Endodermal cell (in vitro differentiated cells): ENCODE measurements at regions not wholly inside any gene's neighbourhood (a gene's known extent, or its start where the extent isn't known, plus 50 kb on each side); places are given as distances from the start of the nearest gene placed in this dataset.

ENCODE experiments used
- DNase-seq: peaks from one replicate; pipeline ENCODE4 v3.0.0-alpha.2; 2017
- H3K27ac ChIP-seq: 2 replicates; pipeline ENCODE4 v1.5.1; 2013; ENCODE audit warnings: mild to moderate bottlenecking, low read depth, low read length, moderate library complexity
- H3K27me3 ChIP-seq: 2 replicates; pipeline ENCODE4 v1.6.1; 2013; ENCODE audit warnings: mild to moderate bottlenecking, low read length, moderate library complexity; ENCODE audit not compliant: insufficient read depth, control insufficient read depth, poor library complexity, severe bottlenecking
- H3K36me3 ChIP-seq: 2 replicates; pipeline ENCODE4 v1.7.0; 2013; ENCODE audit warnings: mild to moderate bottlenecking, low read length, moderate library complexity; ENCODE audit not compliant: control insufficient read depth, insufficient read depth
- H3K4me1 ChIP-seq: one replicate; pipeline ENCODE4 v1.7.0; 2013; ENCODE audit warnings: low read length; ENCODE audit not compliant: control insufficient read depth, insufficient read depth
- H3K4me3 ChIP-seq: 2 replicates; pipeline ENCODE4 v1.5.1; 2013; ENCODE audit warnings: mild to moderate bottlenecking, low read length, moderate library complexity
- H3K9ac ChIP-seq: 2 replicates; pipeline ENCODE4 v1.6.1; 2013; ENCODE audit warnings: mild to moderate bottlenecking, low read length, moderate library complexity; ENCODE audit not compliant: poor library complexity, severe bottlenecking; ENCODE audit errors: extremely low read depth
- H3K9me3 ChIP-seq: 2 replicates; pipeline ENCODE4 v1.6.1; 2013; ENCODE audit warnings: mild to moderate bottlenecking, low read length, moderate library complexity; ENCODE audit not compliant: control insufficient read depth
- H3K27ac Mint-ChIP-seq: 2 replicates; pipeline ENCODE4 v1.8.0; 2020; ENCODE audit warnings: mixed read lengths
- H3K27me3 Mint-ChIP-seq: 2 replicates; pipeline ENCODE4 v1.8.0; 2021; ENCODE audit warnings: mild to moderate bottlenecking, mixed read lengths; ENCODE audit not compliant: insufficient read depth
- H3K36me3 Mint-ChIP-seq: 2 replicates; pipeline ENCODE4 v1.8.0; 2020; ENCODE audit warnings: low read depth, mixed read lengths
- H3K4me1 Mint-ChIP-seq: 2 replicates; pipeline ENCODE4 v1.8.0; 2020; ENCODE audit warnings: mixed read lengths
- H3K4me3 Mint-ChIP-seq: 2 replicates; pipeline ENCODE4 v1.8.0; 2020; ENCODE audit warnings: mild to moderate bottlenecking, moderate library complexity, mixed read lengths
- H3K9me3 Mint-ChIP-seq: 2 replicates; pipeline ENCODE4 v1.8.0; 2020; ENCODE audit warnings: mild to moderate bottlenecking, mixed read lengths
- WGBS, 2 experiments: methylation state at CpG; one replicate each; pipeline versions ENCODE4 v1.1.5 to v1.1.7; 2013; ENCODE audit warnings: missing lambda C conversion rate in 2 of 2, mixed read lengths in 1 of 2; ENCODE audit not compliant: insufficient coverage in 1 of 2, insufficient read length in 1 of 2; 5-methylcytosine and 5-hydroxymethylcytosine counted together
- TF ChIP-seq, protein P1 (sequence below): fragments of 200-600 bp; sonication (generic); conservative IDR thresholded peaks from 2 replicates; pipeline ENCODE4 v1.5.0; 2021; ENCODE audit warnings: antibody characterized with exemption, mild to moderate bottlenecking

DNA sequence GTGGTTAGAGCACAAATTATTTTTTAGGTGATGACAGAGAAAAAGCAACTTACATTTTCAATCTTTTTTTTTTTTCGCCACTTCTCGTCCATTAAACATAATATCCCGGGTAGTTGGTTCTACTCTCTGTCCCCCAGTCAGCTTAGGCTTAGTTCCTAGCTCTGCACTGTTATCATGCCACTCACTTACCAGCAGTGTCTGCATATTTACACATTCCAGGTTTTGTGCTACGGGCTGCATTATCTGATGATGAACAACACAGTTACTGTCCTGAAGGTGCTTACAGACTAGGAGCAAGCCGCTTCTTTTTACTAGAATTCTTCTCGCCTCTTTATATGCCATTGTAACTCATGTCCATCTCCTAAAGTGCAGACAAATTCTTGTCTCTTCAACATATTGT, 121.8 kb upstream of the NPVF start:
- Mint-ChIP-seq H3K36me3 (no peaks in the 10 kb centered on the region), H3K4me3 (no peak overlapping the region), H3K9me3 (no peaks in the 10 kb centered on the region), H3K4me1 (peaks cover 4% of the 10 kb centered on the region), H3K27me3 (no peaks in the 10 kb centered on the region), H3K27ac (no peak overlapping the region)
- TF ChIP-seq, protein P1, sequence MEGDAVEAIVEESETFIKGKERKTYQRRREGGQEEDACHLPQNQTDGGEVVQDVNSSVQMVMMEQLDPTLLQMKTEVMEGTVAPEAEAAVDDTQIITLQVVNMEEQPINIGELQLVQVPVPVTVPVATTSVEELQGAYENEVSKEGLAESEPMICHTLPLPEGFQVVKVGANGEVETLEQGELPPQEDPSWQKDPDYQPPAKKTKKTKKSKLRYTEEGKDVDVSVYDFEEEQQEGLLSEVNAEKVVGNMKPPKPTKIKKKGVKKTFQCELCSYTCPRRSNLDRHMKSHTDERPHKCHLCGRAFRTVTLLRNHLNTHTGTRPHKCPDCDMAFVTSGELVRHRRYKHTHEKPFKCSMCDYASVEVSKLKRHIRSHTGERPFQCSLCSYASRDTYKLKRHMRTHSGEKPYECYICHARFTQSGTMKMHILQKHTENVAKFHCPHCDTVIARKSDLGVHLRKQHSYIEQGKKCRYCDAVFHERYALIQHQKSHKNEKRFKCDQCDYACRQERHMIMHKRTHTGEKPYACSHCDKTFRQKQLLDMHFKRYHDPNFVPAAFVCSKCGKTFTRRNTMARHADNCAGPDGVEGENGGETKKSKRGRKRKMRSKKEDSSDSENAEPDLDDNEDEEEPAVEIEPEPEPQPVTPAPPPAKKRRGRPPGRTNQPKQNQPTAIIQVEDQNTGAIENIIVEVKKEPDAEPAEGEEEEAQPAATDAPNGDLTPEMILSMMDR: no peak
- Histone ChIP-seq H3K27me3 (no peaks in the 10 kb centered on the region), H3K36me3 (no peaks in the 10 kb centered on the region), H3K27ac (no peak overlapping the region), H3K9ac (no peak overlapping the region), H3K9me3 (no peaks in the 10 kb centered on the region), H3K4me3 (no peak overlapping the region), H3K4me1 (no peaks in the 10 kb centered on the region)
- DNase-seq: no peak
- 88 to 91% methylated on average over 4 to 6 of the region's 6 CpGs for WGBS, 2 experiments

DNA sequence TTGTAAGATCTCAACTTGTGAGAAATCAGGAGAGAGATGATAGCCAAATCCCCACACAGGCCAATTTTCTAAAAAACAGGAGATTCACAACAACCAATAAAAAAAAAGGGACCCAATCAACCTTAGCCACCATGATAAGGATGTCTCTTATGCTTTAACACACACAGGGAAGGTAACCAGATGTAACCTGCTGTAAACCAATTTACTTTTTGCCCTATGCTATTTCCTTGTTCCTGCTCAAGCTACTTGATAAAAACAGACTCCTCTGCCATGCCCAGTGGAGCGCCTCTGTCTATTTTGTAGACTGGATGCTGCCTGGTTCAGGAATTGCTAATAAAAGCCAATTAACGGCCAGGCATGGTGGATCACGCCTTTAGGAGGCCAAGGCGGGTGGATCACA, 123.5 kb upstream of the NPVF start:
- no peaks in the 10 kb centered on the region for H3K9me3 ChIP-seq
- TF ChIP-seq, protein P1: no peak
- Mint-ChIP-seq H3K36me3 (no peaks in the 10 kb centered on the region), H3K27me3 (no peaks in the 10 kb centered on the region), H3K4me1 (peaks cover 4% of the 10 kb centered on the region), H3K9me3 (no peaks in the 10 kb centered on the region), H3K27ac (no peak overlapping the region), H3K4me3 (no peak overlapping the region)
- no peaks in the 10 kb centered on the region for H3K27me3 ChIP-seq
- no peak for DNase-seq
- no peak overlapping the region for H3K9ac ChIP-seq
- no peaks in the 10 kb centered on the region for H3K36me3 ChIP-seq
- H3K27ac ChIP-seq: no peak overlapping the region
- no peaks in the 10 kb centered on the region for H3K4me1 ChIP-seq
- 92 to 93% methylated on average over 4 of the region's 4 CpGs for WGBS, 2 experiments
- H3K4me3 ChIP-seq: no peak overlapping the region

DNA sequence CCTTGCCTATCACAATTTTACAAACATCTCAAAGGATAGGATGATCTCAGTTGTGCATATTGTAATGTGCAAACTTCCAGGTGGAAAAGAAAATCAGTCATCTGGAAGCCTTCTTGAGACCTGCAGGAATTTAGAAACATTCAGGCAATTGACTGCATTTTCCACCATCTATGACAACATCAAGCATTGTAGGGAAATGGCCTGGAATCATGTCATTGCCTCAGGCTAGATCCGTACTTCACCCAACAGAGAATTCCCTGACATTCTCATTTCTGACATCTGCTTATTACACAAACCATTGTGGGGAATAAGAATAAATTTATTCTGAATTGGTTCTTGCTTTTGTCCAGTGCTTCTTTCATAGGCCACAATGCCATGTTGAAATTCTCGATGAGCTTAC, 124.9 kb upstream of the NPVF start:
- Mint-ChIP-seq H3K27ac (no peak overlapping the region), H3K9me3 (no peaks in the 10 kb centered on the region), H3K27me3 (no peaks in the 10 kb centered on the region), H3K4me3 (no peak overlapping the region), H3K4me1 (no peaks in the 10 kb centered on the region), H3K36me3 (no peaks in the 10 kb centered on the region)
- WGBS, 2 experiments: 85 to 100% methylated on average over 1 to 2 of the region's 2 CpGs
- H3K36me3 ChIP-seq: no peaks in the 10 kb centered on the region
- TF ChIP-seq, protein P1: no peak
- no peaks in the 10 kb centered on the region for H3K9me3 ChIP-seq
- H3K4me1 ChIP-seq: no peaks in the 10 kb centered on the region
- no peak overlapping the region for H3K9ac ChIP-seq
- DNase-seq: no peak
- H3K27ac ChIP-seq: no peak overlapping the region
- no peak overlapping the region for H3K4me3 ChIP-seq
- no peaks in the 10 kb centered on the region for H3K27me3 ChIP-seq
